ENCODE measurements at regions not wholly inside any gene's neighbourhood (a gene's known extent, or its start where the extent isn't known, plus 50 kb on each side); places are given as distances from the start of the nearest gene placed in this dataset.

GRCh38 chr13:99652141-99652540 is 150.9 kb downstream of the TM9SF2 start:
- Histone ChIP-seq H3K36me3 (no peaks in the 10 kb centered on the region), H3K9me3 (no peaks in the 10 kb centered on the region), H3K4me3 (no peak overlapping the region), H3K27me3 (peaks cover 0 to 9% of the 10 kb centered on the region in 2 donors), H3K4me1 (peaks cover 0 to 4% of the 10 kb centered on the region in 2 donors), H3K27ac (no peak overlapping the region)
- TF ChIP-seq, protein P1, sequence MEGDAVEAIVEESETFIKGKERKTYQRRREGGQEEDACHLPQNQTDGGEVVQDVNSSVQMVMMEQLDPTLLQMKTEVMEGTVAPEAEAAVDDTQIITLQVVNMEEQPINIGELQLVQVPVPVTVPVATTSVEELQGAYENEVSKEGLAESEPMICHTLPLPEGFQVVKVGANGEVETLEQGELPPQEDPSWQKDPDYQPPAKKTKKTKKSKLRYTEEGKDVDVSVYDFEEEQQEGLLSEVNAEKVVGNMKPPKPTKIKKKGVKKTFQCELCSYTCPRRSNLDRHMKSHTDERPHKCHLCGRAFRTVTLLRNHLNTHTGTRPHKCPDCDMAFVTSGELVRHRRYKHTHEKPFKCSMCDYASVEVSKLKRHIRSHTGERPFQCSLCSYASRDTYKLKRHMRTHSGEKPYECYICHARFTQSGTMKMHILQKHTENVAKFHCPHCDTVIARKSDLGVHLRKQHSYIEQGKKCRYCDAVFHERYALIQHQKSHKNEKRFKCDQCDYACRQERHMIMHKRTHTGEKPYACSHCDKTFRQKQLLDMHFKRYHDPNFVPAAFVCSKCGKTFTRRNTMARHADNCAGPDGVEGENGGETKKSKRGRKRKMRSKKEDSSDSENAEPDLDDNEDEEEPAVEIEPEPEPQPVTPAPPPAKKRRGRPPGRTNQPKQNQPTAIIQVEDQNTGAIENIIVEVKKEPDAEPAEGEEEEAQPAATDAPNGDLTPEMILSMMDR (IDR thresholded peaks at IDR 0.05), result no peak
- DNase-seq, result no peak
- ATAC-seq, result no peak
- intact Hi-C loops (cut with DNase I), result loop anchor here in 1 of 2 donors (10.0 kb wide), 1 partner anchor 863 kb away; no protein-coding TSS in a partner anchor

GRCh38 chr13:99651016-99651415 is 149.7 kb downstream of the TM9SF2 start:
- no peak for ATAC-seq
- intact Hi-C loops (cut with DNase I), result loop anchor here in 1 of 2 donors (10.0 kb wide), 1 partner anchor 864 kb away; no protein-coding TSS in a partner anchor
- DNase-seq, result no peak
- H3K27me3 ChIP-seq, result no peaks in the 10 kb centered on the region
- H3K36me3 ChIP-seq, result no peaks in the 10 kb centered on the region
- H3K9me3 ChIP-seq, result no peaks in the 10 kb centered on the region
- no peak overlapping the region for H3K27ac ChIP-seq
- TF ChIP-seq, protein P1 (IDR thresholded peaks at IDR 0.05), result no peak
- H3K4me1 ChIP-seq, result no peaks in the 10 kb centered on the region
- no peak overlapping the region for H3K4me3 ChIP-seq

DNA sequence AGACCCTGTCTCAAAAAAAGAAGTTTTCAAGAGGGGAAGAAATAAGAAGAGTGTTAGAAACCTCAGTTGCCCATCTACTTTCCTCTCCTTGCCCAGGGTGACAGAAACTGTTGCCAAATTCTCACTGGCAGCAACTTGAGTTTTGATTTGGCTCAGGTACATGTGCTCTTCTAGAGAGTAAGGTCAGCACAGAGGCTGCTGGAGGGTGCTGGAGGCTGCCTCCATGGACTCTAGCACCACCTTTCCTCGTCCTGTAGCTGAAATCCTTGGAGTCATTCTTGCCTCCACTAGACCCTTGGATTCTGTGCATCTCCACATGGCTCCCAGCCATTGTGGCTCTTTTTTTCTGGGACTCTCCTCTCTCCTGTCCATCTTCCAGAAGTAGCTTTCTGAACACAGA is 149.1 kb downstream of the TM9SF2 start:
- H3K27me3 ChIP-seq, result no peaks in the 10 kb centered on the region
- TF ChIP-seq, protein P1 (IDR thresholded peaks at IDR 0.05), result no peak
- no peak overlapping the region for H3K4me3 ChIP-seq
- no peaks in the 10 kb centered on the region for H3K9me3 ChIP-seq
- H3K4me1 ChIP-seq, result no peaks in the 10 kb centered on the region
- no peak overlapping the region for H3K27ac ChIP-seq
- ATAC-seq, result no peak
- no peak for DNase-seq
- intact Hi-C loops (cut with DNase I), result loop anchor here in 1 of 2 donors (10.0 kb wide), 1 partner anchor 864 kb away; no protein-coding TSS in a partner anchor
- H3K36me3 ChIP-seq, result no peaks in the 10 kb centered on the region

DNA sequence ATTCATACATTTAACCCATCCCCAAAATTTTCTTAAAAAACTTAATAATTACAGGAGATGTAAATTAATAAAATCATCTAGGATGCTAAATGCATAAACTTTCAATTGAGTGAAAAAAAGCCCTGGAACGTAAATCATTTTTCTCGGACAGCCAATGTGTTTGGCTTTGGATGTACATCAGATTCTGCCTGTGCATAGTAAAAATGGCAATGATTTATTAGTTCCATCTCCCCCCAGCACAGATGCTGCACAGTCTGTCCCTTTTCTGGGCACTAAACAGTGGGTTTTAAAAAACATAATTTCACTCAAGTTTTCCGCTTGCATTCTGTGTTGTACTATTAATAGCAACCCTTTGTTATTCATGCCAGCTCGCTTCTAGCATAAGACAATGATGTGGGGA is 147.7 kb downstream of the TM9SF2 start:
- TF ChIP-seq, protein P1 (IDR thresholded peaks at IDR 0.05), result no peak
- intact Hi-C loops (cut with DNase I), result no loop called here
- DNase-seq (no peak), ATAC-seq (no peak)
- H3K36me3 ChIP-seq, result no peaks in the 10 kb centered on the region
- no peak overlapping the region for H3K4me3 ChIP-seq
- no peaks in the 10 kb centered on the region for H3K4me1 ChIP-seq
- H3K27ac ChIP-seq, result no peak overlapping the region
- no peaks in the 10 kb centered on the region for H3K27me3 ChIP-seq
- no peaks in the 10 kb centered on the region for H3K9me3 ChIP-seq

GRCh38 chr13:99648066-99648665 is 146.9 kb downstream of the TM9SF2 start:
- DNase-seq, result no peak
- Histone ChIP-seq H3K9me3 (no peaks in the 10 kb centered on the region), H3K27me3 (no peaks in the 10 kb centered on the region), H3K4me1 (no peaks in the 10 kb centered on the region), H3K4me3 (no peak overlapping the region), H3K36me3 (no peaks in the 10 kb centered on the region), H3K27ac (no peak overlapping the region)
- intact Hi-C loops (cut with DNase I), result no loop called here
- ATAC-seq, result no peak
- TF ChIP-seq, protein P1 (IDR thresholded peaks at IDR 0.05), result no peak

All from left lung (tissue), 4 donors.